Activated naive CD8-positive, alpha-beta T cell treated with anti-CD3 and anti-CD28 coated beads, Interleukin-2, amount 50 U/mL, for 16 hours (primary cell): ENCODE measurements at regions not wholly inside any gene's neighbourhood (a gene's known extent, or its start where the extent isn't known, plus 50 kb on each side); places are given as distances from the start of the nearest gene placed in this dataset.
"Not testable (repeated sequence)": the region's sequence is repeated elsewhere in the genome, so short reads cannot be mapped to it uniquely, and the experiment has no call there.

Experiments
- DNase-seq: peaks from one replicate; pipeline ENCODE4 v3.0.0-alpha.2; 2020; ENCODE audit warnings: low read depth, low spot score

GRCh38 chr11:16605894-16606783 is 132.3 kb upstream of the C11orf58 start:
- peak; percentile 64 for DNase-seq

DNA sequence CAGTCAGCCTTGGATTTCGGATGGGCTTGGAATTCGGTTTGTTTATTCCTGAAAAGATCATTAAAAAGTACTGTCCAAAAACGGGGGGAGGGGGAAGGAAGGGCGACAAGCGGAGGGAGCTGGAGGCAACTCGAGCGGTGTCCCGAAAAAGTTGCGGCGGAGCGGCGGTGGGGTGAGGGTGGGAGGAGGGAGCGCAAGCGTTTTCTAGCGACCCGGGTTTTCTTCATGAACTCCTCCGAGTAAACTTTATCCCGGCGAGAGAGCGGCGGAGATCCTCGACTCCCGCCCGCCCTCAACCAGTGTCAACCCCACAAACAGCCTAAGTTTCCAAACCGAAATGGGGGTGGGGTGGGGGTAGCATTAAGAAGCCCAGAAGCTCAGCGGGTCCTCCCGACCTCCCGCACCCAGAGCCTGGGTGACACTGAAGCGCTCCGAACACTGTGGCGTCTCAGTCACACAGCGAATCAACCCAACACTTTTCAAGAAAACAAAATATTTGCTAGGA is 133.0 kb upstream of the C11orf58 start:
- no peak for DNase-seq

DNA sequence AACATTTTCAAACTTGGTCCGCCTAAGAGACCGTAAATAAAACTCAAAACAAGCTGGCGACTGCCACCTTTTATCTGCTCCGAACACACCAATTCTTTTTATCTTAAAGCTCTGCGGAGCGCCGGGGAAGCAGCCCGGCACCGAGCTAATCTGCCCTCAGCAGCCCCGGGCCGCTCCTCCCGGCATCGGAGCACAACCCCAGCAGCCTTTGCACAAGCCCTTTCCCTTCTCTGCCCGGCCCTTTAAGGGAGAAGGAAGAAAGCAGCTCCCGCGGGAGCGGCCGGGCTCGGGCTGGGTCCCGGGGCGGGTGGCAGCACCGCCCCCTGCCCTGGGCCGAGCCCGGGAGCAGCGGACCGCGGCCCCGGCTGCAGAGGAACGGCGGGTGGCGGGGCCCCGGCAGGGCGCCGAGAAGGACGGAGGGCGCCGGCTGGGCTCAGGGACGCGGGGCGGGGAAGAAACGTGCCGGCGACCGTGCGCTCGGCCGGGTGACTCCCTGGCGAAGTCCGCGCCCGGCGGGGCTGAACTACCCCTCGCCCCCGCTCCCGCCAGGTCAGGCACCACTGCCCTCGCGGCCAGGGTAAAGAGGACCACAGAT is 133.6 kb upstream of the C11orf58 start:
- DNase-seq, result no peak

- no peak for DNase-seq
Observed at GRCh38 chr11:16603890-16604793, 134.3 kb upstream of the C11orf58 start.

DNA sequence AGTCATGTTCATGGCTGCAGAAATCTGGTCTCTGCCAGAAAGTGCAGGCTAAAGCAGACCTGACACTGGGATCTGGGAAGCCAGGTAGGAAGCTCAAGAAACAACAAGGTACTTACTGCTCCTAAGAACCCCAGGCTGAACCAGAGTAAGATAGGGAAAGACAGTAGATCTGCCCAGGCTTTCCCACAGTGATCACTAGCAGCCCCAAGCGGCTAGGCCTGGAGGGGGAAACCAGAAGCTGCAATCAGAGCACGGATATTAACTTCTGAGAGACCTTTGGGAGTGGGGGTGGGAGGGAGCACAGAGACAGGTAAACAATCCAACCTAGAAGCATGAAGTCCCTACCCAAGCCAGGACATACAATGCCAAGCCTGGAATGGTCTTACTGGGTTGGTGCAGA is 135.2 kb upstream of the C11orf58 start:
- DNase-seq, result no peak

- no peak for DNase-seq
Observed at GRCh38 chr11:16598906-16599305, 139.5 kb upstream of the C11orf58 start.

GRCh38 chr11:16598032-16598431 is 140.4 kb upstream of the C11orf58 start:
- no peak for DNase-seq

- no peak for DNase-seq
Observed at GRCh38 chr11:16596231-16596630, 142.2 kb upstream of the C11orf58 start.

- no peak for DNase-seq
Observed at GRCh38 chr11:16591157-16591556, 147.3 kb upstream of the C11orf58 start.

DNA sequence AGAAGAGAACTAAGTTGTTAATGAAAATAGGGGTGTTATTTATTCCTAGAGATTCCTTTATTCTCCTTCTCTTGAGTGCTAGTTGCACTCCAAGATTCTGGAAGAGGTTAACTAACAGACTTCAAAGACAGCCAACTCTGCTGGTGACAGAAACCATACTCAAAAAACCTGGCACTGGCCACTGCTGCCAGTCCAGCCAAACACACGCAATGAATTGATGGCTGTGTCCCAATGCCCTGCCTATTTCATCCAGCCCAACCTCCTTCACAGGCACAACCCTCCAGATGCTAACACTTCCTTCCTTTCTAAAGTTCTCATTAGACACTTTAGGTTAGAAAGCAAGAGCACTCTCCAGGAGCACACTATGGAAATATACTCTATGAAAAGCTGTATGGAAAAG is 150.8 kb upstream of the C11orf58 start:
- no peak for DNase-seq

GRCh38 chr11:16584569-16584968 is 153.9 kb upstream of the C11orf58 start:
- no peak for DNase-seq

- not testable (repeated sequence) for DNase-seq
Observed at GRCh38 chr11:16581078-16581477, 157.4 kb upstream of the C11orf58 start.

DNA sequence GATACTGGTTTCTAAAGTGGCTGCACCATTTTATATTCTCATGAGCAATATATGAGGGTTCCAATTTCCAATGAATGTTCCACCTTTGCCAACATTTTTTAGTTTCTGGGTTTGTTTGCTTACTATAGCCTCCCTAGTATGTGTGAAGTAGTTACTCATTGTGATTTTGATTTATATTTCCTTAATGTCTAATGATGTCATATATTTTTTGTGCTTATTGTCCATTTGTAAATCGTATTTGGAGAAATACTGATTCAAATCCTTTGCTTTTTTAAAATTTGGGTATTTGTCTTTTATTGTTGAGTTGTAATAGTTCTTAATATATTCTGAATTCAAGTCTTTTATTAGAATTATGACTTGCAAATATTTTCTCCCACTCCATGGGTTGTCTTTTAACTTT is 161.0 kb upstream of the C11orf58 start:
- no peak for DNase-seq

DNA sequence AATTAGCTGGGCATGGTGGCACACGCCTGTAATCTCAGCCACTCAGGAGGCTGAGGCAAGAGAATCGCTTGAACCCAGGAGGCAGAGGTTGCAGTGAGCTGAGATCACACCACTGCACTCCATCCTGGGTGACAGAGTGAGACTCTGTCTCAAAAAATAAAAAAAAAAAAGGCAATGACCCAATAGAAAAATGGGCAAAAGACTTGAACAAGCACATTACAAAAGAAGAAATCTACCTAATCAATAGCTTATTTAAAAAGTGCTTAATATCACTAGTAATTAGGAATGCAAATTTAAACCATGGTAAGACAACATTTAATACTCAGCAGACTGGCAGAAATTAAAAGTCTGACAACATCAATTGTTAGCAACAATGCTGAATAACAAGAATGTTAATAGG is 163.6 kb upstream of the C11orf58 start:
- DNase-seq, result not testable (repeated sequence)

GRCh38 chr11:16572945-16573344 is 165.5 kb upstream of the C11orf58 start:
- DNase-seq, result no peak

DNA sequence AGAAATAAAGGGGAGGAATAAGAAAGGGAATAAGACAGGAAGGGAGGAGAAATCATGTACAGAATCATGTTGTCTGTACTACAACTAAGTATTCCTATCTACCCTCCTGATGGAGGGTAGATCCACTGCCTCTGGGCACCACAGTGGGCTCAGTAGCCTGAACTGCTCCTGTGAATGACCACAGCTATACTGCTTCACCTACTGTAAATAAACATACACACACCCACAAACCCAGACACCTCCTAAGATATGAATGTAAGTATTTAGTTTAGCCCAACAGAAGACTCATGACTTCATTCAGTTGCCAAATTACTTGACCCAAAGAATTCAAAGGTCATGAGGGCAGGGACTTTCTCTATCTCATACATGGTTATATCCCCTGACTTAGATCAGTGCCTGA is 177.3 kb upstream of the C11orf58 start:
- DNase-seq, result no peak

GRCh38 chr11:16558494-16558893 is 180.0 kb upstream of the C11orf58 start:
- no peak for DNase-seq

GRCh38 chr11:16555956-16556355 is 182.5 kb upstream of the C11orf58 start:
- DNase-seq, result no peak

- DNase-seq, result no peak
Observed at GRCh38 chr11:16554361-16554760, 184.1 kb upstream of the C11orf58 start.

DNA sequence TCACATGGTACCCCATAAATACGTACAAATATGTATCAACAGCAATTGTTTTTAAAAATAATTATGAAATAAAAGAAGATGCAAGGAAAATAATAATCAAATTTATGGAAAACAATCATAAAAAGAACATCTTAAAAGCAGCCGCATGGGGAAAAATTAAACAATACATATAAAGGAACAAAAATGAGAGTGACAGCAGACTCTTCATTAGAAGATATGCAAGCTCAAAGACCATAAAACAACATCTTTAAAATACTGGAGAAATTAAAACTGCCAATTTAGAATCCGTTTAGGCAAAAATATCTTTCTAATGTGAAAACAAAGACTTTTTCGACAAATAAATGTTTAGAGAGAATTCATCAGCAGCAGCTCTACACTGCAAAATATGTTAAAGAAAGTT is 190.6 kb upstream of the C11orf58 start:
- DNase-seq, result no peak

DNA sequence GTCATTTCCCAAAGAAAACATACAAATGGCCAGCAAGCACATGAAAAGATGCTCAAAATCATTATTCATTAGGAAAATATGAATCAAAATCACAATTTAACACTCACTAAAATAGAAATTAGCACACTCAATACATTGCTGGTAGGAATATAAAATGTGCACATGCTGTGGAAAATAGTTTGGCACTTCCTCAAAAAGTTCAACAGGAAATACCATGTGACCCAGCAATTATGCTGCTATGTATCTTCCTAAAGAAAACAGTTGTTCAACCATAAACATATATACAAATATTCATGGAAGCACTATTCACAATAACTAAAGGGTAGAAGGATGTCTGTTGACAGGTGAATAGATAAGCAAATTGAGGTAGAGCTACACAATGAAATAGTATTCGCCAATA is 187.3 kb upstream of the SOX6 start:
- DNase-seq, result no peak

DNA sequence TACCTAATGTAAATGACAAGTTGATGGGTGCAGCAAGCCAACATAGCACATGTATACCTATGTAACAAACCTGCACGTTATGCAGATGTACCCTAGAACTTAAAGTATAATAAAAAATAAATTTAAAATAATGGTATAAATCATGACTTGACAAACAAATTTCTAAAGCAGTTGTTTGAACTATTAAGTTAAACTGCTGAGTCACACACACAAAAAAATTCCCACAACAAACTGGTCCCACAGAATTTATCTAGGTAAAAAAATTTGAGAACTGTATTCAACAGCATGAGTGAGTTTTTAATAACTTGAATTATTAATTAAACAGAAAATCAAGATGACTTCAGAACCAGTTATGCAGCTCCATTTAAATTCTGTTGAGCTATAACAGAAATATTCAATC is 186.0 kb upstream of the SOX6 start:
- no peak for DNase-seq
